Fibroblast of peridontal ligament (primary cell): ENCODE measurements at regions not wholly inside any gene's neighbourhood (a gene's known extent, or its start where the extent isn't known, plus 50 kb on each side); places are given as distances from the start of the nearest gene placed in this dataset.
A peak's percentile ranks its signal among the peaks of the same experiment; 100 is the strongest.
"Not testable (repeated sequence)": the region's sequence is repeated elsewhere in the genome, so short reads cannot be mapped to it uniquely, and the experiment has no call there.

Experiments used
- DNase-seq: peaks from one replicate; pipeline ENCODE4 v3.0.0-alpha.2; 2010; ENCODE audit errors: extremely low read depth

GRCh38 chr5:159588941-159589340 lies 258.7 kb upstream of the IL12B start:
- no peak for DNase-seq

- DNase-seq, result no peak
Observed at GRCh38 chr5:159593518-159594073, 263.3 kb upstream of the IL12B start.

GRCh38 chr5:159595561-159595960 lies 265.3 kb upstream of the IL12B start:
- DNase-seq, result not testable (repeated sequence)

DNA sequence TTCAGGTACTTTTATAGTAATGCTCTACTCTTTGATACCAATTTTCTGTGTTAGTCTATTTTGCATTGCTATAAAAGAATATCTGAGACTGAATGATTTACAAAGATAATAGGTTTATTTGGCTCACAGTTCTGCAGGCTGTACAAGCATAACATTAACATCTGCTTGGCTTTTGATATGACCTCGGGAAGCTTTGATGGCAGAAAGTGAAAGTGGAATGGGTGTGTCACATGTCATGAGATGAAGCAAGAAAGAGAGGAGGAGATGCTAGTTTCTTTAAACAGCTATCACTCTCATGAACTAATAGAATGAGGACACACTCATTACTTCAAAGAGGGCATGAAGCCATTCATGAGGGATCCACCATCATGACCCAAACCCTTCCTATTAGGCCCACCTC lies 270.9 kb upstream of the IL12B start:
- peak; percentile 67 for DNase-seq

GRCh38 chr5:159602434-159602833 lies 272.1 kb upstream of the IL12B start:
- DNase-seq, result no peak

- peak; percentile 56 for DNase-seq
Observed at GRCh38 chr5:159605585-159605984, 275.3 kb upstream of the IL12B start.

- DNase-seq, result no peak
Observed at GRCh38 chr5:159609359-159609758, 279.1 kb upstream of the IL12B start.

DNA sequence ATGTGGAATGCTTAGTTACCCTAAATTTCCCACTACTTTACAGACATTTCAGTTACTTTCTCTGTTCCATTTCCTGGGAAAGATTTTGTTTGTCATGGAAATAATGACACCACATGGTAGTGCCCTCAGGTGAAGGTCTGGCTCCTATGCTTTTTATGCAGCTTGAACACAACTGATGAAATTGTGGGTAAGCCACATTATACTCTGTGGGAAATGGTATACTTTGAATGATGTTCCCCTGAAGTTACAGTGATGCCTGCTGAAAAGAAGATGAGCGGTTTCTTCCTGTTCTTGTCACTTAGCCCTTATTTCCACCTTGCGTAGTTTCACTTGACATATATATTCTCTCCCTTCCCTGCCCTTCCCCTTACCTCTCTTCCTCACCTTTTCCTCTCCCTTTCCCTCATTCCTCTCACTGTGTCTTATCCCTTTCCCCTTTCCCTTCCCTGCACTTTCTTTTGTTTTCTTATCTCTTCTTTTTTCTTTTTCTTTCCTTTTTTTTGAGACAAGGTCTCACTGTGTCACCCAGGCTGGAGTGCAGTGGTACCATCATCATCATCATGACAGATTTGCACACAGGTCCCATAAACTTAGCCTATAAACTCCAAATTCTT lies 280.8 kb upstream of the IL12B start:
- no peak for DNase-seq

- DNase-seq, result peak; percentile 78
Observed at GRCh38 chr5:159616952-159617351, 286.7 kb upstream of the IL12B start.

- DNase-seq, result peak; percentile 19
Observed at GRCh38 chr5:159619826-159620225, 289.5 kb upstream of the IL12B start.

DNA sequence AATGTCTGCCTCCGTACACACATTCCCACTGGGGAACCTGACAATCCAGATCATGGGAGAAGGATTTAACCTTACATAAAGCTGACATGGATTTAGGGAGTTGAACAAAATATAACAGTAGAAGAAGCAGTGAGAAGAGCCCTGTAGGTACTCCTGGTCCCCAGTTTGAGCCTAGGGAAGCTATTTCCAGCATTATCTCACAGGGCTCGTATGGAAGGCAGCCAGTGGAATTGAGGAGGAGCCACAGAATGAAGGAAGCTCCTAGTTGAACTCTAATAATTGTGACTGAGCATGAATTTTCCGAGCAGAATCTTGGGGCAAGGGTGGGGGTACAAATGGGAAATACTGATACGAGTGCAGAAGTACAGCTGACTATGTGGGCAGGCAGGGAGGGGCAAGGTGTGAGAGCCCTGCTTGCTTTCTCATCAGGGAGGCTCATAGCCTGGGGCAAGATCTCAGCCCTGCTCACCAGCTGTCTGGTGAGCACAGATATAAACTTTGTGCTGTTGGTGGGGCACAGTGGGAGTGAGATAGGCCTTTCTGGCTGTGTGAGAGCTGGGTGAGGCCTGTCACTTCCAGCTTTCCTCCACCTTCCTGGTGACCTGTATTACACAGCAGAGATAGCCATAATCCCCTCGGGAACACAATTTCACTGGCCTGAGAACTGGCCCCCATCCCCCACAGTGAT lies 290.7 kb upstream of the IL12B start:
- DNase-seq, result no peak

DNA sequence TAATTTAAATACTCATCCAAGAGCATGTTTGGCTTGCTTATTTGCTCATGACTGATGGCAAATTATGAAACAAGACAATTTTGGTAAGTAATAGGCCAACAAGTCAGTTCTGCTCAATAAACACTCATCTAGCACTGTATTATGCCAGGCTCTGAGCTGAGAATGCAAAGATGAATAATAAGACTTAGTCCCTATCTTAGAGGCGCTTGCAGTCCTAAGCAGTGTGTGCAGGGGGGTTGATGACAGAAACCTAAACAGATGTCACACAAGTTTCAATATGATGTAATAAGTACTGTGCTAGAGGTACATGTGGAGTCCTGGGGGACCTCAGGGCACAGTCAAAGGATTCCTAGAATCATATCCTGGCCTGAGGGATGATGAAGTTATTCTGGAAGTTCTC lies 287.6 kb upstream of the ADRA1B start:
- DNase-seq, result no peak

GRCh38 chr5:159629158-159629557 lies 287.1 kb upstream of the ADRA1B start:
- no peak for DNase-seq

GRCh38 chr5:159630545-159630944 lies 285.7 kb upstream of the ADRA1B start:
- no peak for DNase-seq

GRCh38 chr5:159631001-159631400 lies 285.3 kb upstream of the ADRA1B start:
- no peak for DNase-seq

GRCh38 chr5:159632866-159633265 lies 283.4 kb upstream of the ADRA1B start:
- DNase-seq, result no peak

DNA sequence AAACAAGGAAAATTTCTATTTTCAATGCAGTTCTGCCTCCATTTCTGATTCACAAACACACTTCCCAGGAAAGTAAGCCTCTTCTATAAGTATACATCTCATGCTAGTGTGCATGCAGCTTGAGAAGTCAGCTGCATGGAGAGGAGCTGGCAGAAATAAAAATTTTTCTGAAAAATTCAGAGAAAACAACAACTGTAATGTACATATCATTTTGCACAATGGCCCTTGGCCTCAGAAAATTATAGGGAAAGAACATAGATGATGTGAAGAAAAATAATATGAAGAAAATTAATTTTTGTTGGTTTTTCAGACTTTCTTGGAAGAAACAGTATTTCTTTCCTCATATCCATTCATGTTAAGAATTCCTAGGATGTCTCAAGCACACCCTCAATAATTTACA lies 277.8 kb upstream of the ADRA1B start:
- DNase-seq, result no peak

GRCh38 chr5:159638954-159639559 lies 277.2 kb upstream of the ADRA1B start:
- DNase-seq, result peak; percentile 33

GRCh38 chr5:159639590-159639989 lies 276.7 kb upstream of the ADRA1B start:
- no peak for DNase-seq

- DNase-seq, result no peak
Observed at GRCh38 chr5:159640446-159640845, 275.8 kb upstream of the ADRA1B start.

DNA sequence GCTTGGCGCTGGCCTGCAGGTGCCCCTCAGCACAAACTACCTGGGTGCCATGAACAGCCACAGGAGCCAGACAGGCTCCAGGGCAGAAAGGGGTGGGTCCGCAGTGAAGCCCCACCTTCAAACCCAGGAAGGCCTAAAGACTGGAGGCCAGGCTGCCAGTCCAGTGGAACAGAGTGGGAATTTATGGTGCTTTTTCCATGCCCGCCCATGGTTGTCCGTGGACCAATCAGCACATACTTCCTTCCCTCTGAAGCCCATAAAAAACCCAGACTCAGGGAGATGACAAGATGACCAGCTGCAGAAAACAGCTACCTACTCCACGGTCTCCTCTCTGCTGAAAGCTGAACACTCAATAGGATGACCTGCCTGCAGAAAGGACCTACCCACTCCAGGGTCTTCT lies 275.4 kb upstream of the ADRA1B start:
- DNase-seq, result no peak

GRCh38 chr5:159641371-159642039 lies 274.8 kb upstream of the ADRA1B start:
- no peak for DNase-seq
